Tibial nerve (tissue), 4 donors: ENCODE measurements at regions not wholly inside any gene's neighbourhood (a gene's known extent, or its start where the extent isn't known, plus 50 kb on each side); places are given as distances from the start of the nearest gene placed in this dataset.

Source experiments
- EP300 ChIP-seq, 2 donors: sonication (generic); formaldehyde crosslinking; IDR thresholded peaks; one replicate each; pipeline ENCODE4 v1.6.1; 2017; ENCODE audit warnings: antibody characterized with exemption in 2 of 2, mild to moderate bottlenecking in 1 of 2
- POLR2A ChIP-seq, 2 donors: fragments of 450-650 bp; IDR thresholded peaks; one replicate each; pipeline ENCODE4 v1.6.1; 2017; ENCODE audit warnings: antibody characterized with exemption in 2 of 2, mild to moderate bottlenecking in 2 of 2, moderate library complexity in 2 of 2
- TF ChIP-seq, protein P1 (sequence below), 5 experiments: fragments of 200-600 bp in 3 of 5; fragments of 450-650 bp in 2 of 5; sonication (generic) in 3 of 5; IDR thresholded peaks; one replicate each; pipeline ENCODE4 v1.5.1; 2016 to 2019; ENCODE audit warnings: antibody characterized with exemption in 5 of 5, mild to moderate bottlenecking in 3 of 5, moderate library complexity in 2 of 5

DNA sequence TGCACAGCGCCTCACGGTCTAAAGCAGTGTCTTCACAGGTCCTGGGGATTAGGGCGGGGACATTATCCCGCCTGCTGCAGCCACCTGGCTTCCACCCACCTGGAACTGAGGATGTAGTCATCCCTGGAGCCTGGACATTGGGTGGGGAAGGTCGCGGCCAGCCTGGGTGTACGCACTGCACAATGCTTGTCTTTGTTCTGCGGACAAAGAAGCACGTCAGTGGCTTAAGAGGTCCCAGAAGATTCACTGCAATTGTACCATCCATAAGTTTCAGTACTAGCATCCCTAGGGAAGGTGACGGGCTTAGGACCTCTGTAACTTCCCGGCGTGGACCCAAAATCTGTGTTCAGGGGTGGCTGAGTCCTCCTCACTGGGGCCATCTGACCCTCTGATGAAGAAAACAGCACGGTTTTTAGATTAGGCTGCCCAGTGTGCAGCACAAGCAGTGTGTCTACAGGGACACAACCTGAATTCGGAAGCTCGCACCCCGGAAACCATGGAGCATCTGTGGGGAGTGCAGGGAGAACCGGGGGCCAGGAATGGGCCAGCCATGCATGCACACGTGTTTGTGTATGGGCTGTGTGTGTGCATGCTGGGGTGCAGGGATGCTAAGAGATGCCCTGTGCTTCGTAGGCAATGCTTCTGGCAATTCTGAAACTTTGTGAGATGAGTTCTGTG is 342.6 kb upstream of the B3GAT1 start:
- no peak for TF ChIP-seq POLR2A (IDR thresholded peaks at IDR 0.05)
- TF ChIP-seq, protein P1, sequence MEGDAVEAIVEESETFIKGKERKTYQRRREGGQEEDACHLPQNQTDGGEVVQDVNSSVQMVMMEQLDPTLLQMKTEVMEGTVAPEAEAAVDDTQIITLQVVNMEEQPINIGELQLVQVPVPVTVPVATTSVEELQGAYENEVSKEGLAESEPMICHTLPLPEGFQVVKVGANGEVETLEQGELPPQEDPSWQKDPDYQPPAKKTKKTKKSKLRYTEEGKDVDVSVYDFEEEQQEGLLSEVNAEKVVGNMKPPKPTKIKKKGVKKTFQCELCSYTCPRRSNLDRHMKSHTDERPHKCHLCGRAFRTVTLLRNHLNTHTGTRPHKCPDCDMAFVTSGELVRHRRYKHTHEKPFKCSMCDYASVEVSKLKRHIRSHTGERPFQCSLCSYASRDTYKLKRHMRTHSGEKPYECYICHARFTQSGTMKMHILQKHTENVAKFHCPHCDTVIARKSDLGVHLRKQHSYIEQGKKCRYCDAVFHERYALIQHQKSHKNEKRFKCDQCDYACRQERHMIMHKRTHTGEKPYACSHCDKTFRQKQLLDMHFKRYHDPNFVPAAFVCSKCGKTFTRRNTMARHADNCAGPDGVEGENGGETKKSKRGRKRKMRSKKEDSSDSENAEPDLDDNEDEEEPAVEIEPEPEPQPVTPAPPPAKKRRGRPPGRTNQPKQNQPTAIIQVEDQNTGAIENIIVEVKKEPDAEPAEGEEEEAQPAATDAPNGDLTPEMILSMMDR (IDR thresholded peaks at IDR 0.05) = no peak
- TF ChIP-seq EP300 (IDR thresholded peaks at IDR 0.05) = no peak
